Heart left ventricle (tissue), 16 donors: ENCODE measurements at regions not wholly inside any gene's neighbourhood (a gene's known extent, or its start where the extent isn't known, plus 50 kb on each side); places are given as distances from the start of the nearest gene placed in this dataset.

Source experiments
- ATAC-seq, 4 donors: fragments of 200-7000 bp; cut with Tn5 transposase; one replicate each; pipeline ENCODE4 v1.9.1; 2020 to 2022; ENCODE audit warnings: moderate library complexity in 4 of 4, mild to moderate bottlenecking in 3 of 4, moderate number of reproducible peaks in 1 of 4
- DNase-seq, 5 donors: peaks; one replicate each; pipeline ENCODE4 v3.0.0-alpha.2; 2020
- H3K27ac ChIP-seq, 12 donors: fragments of 200-600 bp; sonication (generic) in 4 of 12; one replicate each; pipeline versions ENCODE4 v1.5.0 to v1.8.0; 2016 to 2022; ENCODE audit warnings: mild to moderate bottlenecking in 2 of 12
- H3K27me3 ChIP-seq, 9 donors: fragments of 200-600 bp; sonication (generic) in 2 of 9; one replicate each; pipeline versions ENCODE4 v1.5.1 to v1.8.0; 2016 to 2022; ENCODE audit warnings: mild to moderate bottlenecking in 3 of 9
- H3K36me3 ChIP-seq, 9 donors: fragments of 200-600 bp; sonication (generic) in 2 of 9; one replicate each; pipeline versions ENCODE4 v1.5.0 to v1.8.0; 2018 to 2022; ENCODE audit warnings: mild to moderate bottlenecking in 2 of 9
- H3K4me1 ChIP-seq, 12 donors: fragments of 200-600 bp; sonication (generic) in 4 of 12; one replicate each; pipeline versions ENCODE4 v1.5.0 to v1.8.0; 2016 to 2022; ENCODE audit warnings: mild to moderate bottlenecking in 3 of 12
- H3K4me3 ChIP-seq, 12 donors: fragments of 200-600 bp; sonication (generic) in 4 of 12; one replicate each; pipeline versions ENCODE4 v1.5.0 to v1.8.0; 2017 to 2022; ENCODE audit warnings: mild to moderate bottlenecking in 9 of 12, moderate library complexity in 4 of 12
- H3K9me3 ChIP-seq, 12 donors: fragments of 200-600 bp; sonication (generic) in 4 of 12; one replicate each; pipeline versions ENCODE4 v1.5.0 to v1.8.0; 2016 to 2022; ENCODE audit warnings: mild to moderate bottlenecking in 1 of 12
- POLR2A ChIP-seq, 2 donors: fragments of 450-650 bp; IDR thresholded peaks; one replicate each; pipeline ENCODE4 v1.6.1; 2017; ENCODE audit warnings: antibody characterized with exemption in 2 of 2, mild to moderate bottlenecking in 2 of 2, moderate library complexity in 2 of 2
- WGBS, 4 donors: extraction: QIAGEN DNeasy Blood & Tissue Kit in 2 of 4; methylation state at CpG; one replicate each; pipeline versions ENCODE4 v1.1.5 to v1.1.7; 2013 to 2018; 5-methylcytosine and 5-hydroxymethylcytosine counted together
- intact Hi-C, 10 donors: fragments of 100-400 bp; cut with DNase I; formaldehyde crosslinking; loops; one replicate each; pipeline versions ENCODE4 v1.11.1 to v1.14.2; 2022
- TF ChIP-seq, protein P1 (sequence below), 12 donors: fragments of 200-600 bp; sonication (generic) in 4 of 12; IDR thresholded peaks; one replicate each; pipeline versions ENCODE4 v1.5.0 to v1.8.0; 2018 to 2022; ENCODE audit warnings: antibody characterized with exemption in 12 of 12, mild to moderate bottlenecking in 5 of 12
- donor health status: ischemic (EF 13 %, LVEDD 7.1; RV severe dilation, severe dysfunction).
- donor health status: healthy with polysubstance abuse.
- donor health status: DM: no; HTN: yes; CAD: no.
- donor health status: DM: no; HTN: no; CAD: no.
- donor health status: ischemic (EF 25% LVEDD 6.9; RV normal size, moderate dysfunction).
- donor health status: ischemic (EF 25% LVEDD 5.7; RV mildly dilated, moderate dysfunction).
- donor health status: healthy.
- donor health status: DM: yes; HTN: yes; CAD: no.
- donor health status: ischemic (EF 35%, LVEDD 5.7; RV mildly dilated, moderate dysfunction).
- donor health status: nonischemic (EF 11% LVEDD 7.7; RV severe dilation, severe dysfunction).
- donor health status: DM: yes; HTN: yes; CAD: no.
- donor health status: PGD.
- donor health status: ischemic (EF 29% LVEDD 5.4; RV normal size, mild dysfunction).
- donor health status: nonischemic (EF 23%, LVEDD 6.1; RV moderate dilation, normal function).

DNA sequence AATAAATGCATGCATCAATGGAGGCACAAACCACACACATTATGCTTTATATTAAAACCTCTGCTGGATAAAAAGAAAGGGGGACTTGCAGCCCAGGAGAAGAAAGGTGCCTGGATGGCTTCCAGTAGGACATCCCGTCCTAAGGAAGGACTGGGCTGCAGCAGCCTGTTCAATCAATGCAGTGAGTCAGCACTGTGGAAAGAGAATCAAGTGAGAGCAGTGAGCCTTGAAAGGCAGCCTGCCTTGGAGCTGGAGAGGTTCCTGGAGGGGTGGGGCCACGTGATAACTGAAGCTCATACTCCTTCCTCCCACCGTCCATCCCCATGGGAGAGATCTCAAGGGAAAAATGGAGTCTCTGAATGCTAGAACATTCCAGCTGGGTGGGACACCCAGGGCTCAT lies 501.2 kb downstream of the ADRA2A start:
- DNase-seq (no peak), ATAC-seq (no peak)
- intact Hi-C loops, result no loop called here

DNA sequence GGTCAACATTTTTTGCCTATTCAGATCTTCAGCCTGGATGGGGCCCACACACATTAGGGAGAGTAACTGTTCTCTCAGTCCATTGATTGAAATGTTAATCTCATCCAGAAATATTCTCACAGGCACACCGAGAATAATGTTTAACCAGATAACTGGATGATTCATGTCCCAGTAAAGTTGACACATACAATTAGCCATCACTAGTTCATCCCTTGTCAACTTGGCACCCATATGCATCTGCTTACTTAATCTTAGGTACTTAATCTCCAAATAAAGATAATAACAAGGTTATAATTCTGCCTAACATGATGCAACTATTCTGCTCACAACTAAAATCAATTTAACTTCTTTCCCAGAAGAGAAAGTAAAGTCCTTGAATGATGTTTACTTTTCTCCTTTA lies 502.6 kb downstream of the ADRA2A start:
- H3K27ac ChIP-seq, result no peak overlapping the region
- 54 to 71% (median 68%) methylated on average over 1 of the region's 1 CpG for WGBS, 4 donors
- H3K4me1 ChIP-seq, result no peaks in the 10 kb centered on the region
- peaks cover 0 to 6% (median 0%) of the 10 kb centered on the region in 9 donors for H3K27me3 ChIP-seq
- H3K36me3 ChIP-seq, result no peaks in the 10 kb centered on the region
- ATAC-seq (no peak), DNase-seq (no peak)
- intact Hi-C loops, result no loop called here
- H3K4me3 ChIP-seq, result no peak overlapping the region
- H3K9me3 ChIP-seq, result no peaks in the 10 kb centered on the region
- TF ChIP-seq, protein P1, sequence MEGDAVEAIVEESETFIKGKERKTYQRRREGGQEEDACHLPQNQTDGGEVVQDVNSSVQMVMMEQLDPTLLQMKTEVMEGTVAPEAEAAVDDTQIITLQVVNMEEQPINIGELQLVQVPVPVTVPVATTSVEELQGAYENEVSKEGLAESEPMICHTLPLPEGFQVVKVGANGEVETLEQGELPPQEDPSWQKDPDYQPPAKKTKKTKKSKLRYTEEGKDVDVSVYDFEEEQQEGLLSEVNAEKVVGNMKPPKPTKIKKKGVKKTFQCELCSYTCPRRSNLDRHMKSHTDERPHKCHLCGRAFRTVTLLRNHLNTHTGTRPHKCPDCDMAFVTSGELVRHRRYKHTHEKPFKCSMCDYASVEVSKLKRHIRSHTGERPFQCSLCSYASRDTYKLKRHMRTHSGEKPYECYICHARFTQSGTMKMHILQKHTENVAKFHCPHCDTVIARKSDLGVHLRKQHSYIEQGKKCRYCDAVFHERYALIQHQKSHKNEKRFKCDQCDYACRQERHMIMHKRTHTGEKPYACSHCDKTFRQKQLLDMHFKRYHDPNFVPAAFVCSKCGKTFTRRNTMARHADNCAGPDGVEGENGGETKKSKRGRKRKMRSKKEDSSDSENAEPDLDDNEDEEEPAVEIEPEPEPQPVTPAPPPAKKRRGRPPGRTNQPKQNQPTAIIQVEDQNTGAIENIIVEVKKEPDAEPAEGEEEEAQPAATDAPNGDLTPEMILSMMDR (IDR thresholded peaks at IDR 0.05), result no peak
- no peak for TF ChIP-seq POLR2A (IDR thresholded peaks at IDR 0.05)

More for the DNA sequence above, 501.2 kb downstream of the ADRA2A start:
- H3K36me3 ChIP-seq, result no peaks in the 10 kb centered on the region
- H3K27me3 ChIP-seq, result peaks cover 0 to 6% (median 0%) of the 10 kb centered on the region in 9 donors
- no peak overlapping the region for H3K4me3 ChIP-seq
- H3K4me1 ChIP-seq, result no peaks in the 10 kb centered on the region
- H3K9me3 ChIP-seq, result peaks cover 0 to 7% (median 0%) of the 10 kb centered on the region in 12 donors
- TF ChIP-seq, protein P1 (IDR thresholded peaks at IDR 0.05), result no peak
- TF ChIP-seq POLR2A (IDR thresholded peaks at IDR 0.05), result no peak
- no peak overlapping the region for H3K27ac ChIP-seq
- 25 to 39% (median 33%) methylated on average over 3 of the region's 3 CpGs for WGBS, 4 donors

DNA sequence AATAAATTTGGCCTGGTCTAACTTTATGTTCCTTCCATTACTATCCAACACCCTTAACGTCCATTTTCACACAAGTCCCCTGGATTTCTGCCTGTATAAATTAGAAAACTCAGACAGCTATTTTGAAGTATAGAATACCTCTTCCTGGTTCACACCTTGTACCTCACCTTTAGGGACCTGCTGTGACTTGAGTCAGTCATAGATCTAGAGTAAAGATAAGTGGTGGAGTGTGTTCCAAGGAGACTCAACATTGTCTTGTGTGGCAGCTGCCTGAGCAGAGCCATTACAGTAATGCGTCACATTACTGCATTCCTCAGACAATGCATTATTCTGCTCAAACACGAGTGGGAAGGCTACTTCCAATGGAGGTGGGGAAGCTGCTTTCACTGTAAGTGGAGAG lies 513.9 kb downstream of the ADRA2A start:
- Histone ChIP-seq H3K27ac (no peak overlapping the region), H3K27me3 (no peaks in the 10 kb centered on the region), H3K9me3 (no peaks in the 10 kb centered on the region), H3K4me1 (no peaks in the 10 kb centered on the region), H3K4me3 (no peak overlapping the region), H3K36me3 (no peaks in the 10 kb centered on the region)
- intact Hi-C loops, result loop anchor here in 4 of 10 donors (10.0 kb wide), 1 partner anchor 516 kb away; the partner anchor contains the start of gene ADRA2A (in 4 of the 4)
- ATAC-seq (no peak), DNase-seq (no peak)
- TF ChIP-seq, protein P1 (IDR thresholded peaks at IDR 0.05), result no peak
- no peak for TF ChIP-seq POLR2A (IDR thresholded peaks at IDR 0.05)
- 39 to 73% (median 69%) methylated on average over 3 of the region's 3 CpGs for WGBS, 4 donors

DNA sequence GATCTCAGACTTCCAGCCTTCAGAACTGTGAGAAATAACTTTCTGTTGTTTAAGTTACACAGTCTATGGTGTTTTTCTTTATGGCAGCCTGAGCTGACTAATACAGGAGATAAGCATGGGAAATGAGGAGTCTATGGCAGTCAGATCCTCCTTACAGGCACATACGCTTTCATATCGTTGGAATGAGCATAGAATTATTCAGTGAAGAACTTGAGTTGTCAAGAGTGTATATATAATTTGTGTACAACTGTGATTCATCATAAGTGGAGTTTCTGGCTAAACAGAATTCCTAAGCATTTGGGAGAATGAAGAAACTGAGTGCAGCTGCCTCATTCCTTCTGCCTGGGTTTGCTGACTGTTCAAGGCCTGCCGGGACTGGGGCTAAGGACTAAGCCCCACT lies 516.7 kb downstream of the ADRA2A start:
- H3K36me3 ChIP-seq, result no peaks in the 10 kb centered on the region
- TF ChIP-seq POLR2A (IDR thresholded peaks at IDR 0.05), result no peak
- TF ChIP-seq, protein P1 (IDR thresholded peaks at IDR 0.05), result no peak
- 82 to 85% (median 84%) methylated on average over 3 of the region's 3 CpGs for WGBS, 4 donors
- no peak overlapping the region for H3K4me3 ChIP-seq
- intact Hi-C loops, result loop anchor here in 4 of 10 donors (10.0 kb wide), 1 partner anchor 519 kb away; the partner anchor contains the start of gene ADRA2A (in 4 of the 4)
- no peaks in the 10 kb centered on the region for H3K4me1 ChIP-seq
- no peak for DNase-seq
- peaks cover 0 to 3% (median 0%) of the 10 kb centered on the region in 9 donors for H3K27me3 ChIP-seq
- H3K27ac ChIP-seq, result no peak overlapping the region
- H3K9me3 ChIP-seq, result no peaks in the 10 kb centered on the region
- ATAC-seq, result no peak
